PC-3 (cell line): ENCODE measurements at regions not wholly inside any gene's neighbourhood (a gene's known extent, or its start where the extent isn't known, plus 50 kb on each side); places are given as distances from the start of the nearest gene placed in this dataset.

Source experiments
- ATAC-seq: fragments of 200-7000 bp; cut with Tn5 transposase; 2 replicates; pipeline ENCODE4 v1.9.1; 2020; ENCODE audit warnings: mild to moderate bottlenecking, moderate library complexity
- BruUV-seq: library from RNA; stranded (reverse); fragments of 400-500 nt; replicated peaks from 2 replicates; lab custom pipeline; 2021; lab: Mats Ljungman, UMichigan
- CTCF ChIA-PET: fragments of 300-600 bp; sonication (Branson Sonifier 250); formaldehyde crosslinking; loops from one replicate; lab custom pipeline; 2022; ENCODE audit warnings: antibody characterized with exemption; lab: Charles Lee
- POLR2A ChIA-PET: fragments of 300-600 bp; sonication (Branson Sonifier 250); formaldehyde crosslinking; loops from one replicate; lab custom pipeline; 2022; ENCODE audit warnings: antibody characterized with exemption; ENCODE audit not compliant: unreplicated experiment; lab: Charles Lee
- DNase-seq: peaks from one replicate; pipeline ENCODE4 v3.0.0-alpha.2; 2015
- H2AFZ ChIP-seq: fragments of 300-600 bp; sonication (generic); 2 replicates; pipeline ENCODE4 v1.6.0; 2016; ENCODE audit warnings: antibody characterized with exemption, low read length
- H3F3A ChIP-seq: fragments of 300-600 bp; sonication (generic); one replicate; pipeline ENCODE4 v1.6.0; 2017; ENCODE audit warnings: antibody characterized with exemption, low read length, control low read depth, mild to moderate bottlenecking; ENCODE audit not compliant: unreplicated experiment
- H3K27ac ChIP-seq: fragments of 300-600 bp; sonication (generic); 2 replicates; pipeline ENCODE4 v1.5.1; 2016; ENCODE audit warnings: mild to moderate bottlenecking, low read length
- H3K27me3 ChIP-seq: fragments of 300-600 bp; sonication (generic); 2 replicates; pipeline ENCODE4 v1.6.1; 2016; ENCODE audit warnings: low read length, mixed read lengths
- H3K36me3 ChIP-seq: fragments of 300-600 bp; sonication (generic); 2 replicates; pipeline ENCODE4 v1.6.1; 2016; ENCODE audit warnings: low read depth, mixed run types, low read length, mixed read lengths
- H3K4me1 ChIP-seq: fragments of 300-600 bp; sonication (generic); 2 replicates; pipeline ENCODE4 v1.5.1; 2016; ENCODE audit warnings: low read length; ENCODE audit not compliant: insufficient read depth
- H3K4me2 ChIP-seq: fragments of 300-600 bp; sonication (generic); 2 replicates; pipeline ENCODE4 v1.6.0; 2016; ENCODE audit warnings: low read length
- H3K4me3 ChIP-seq: fragments of 300-600 bp; sonication (generic); 2 replicates; pipeline ENCODE4 v1.5.1; 2016; ENCODE audit warnings: mild to moderate bottlenecking, low read length, mixed read lengths
- H3K79me2 ChIP-seq: fragments of 300-600 bp; sonication (generic); 2 replicates; pipeline ENCODE4 v1.6.1; 2017; ENCODE audit warnings: low read length, mixed read lengths
- H3K9ac ChIP-seq: fragments of 300-600 bp; sonication (generic); 2 replicates; pipeline ENCODE4 v1.6.0; 2016; ENCODE audit warnings: mild to moderate bottlenecking, low read length
- H3K9me2 ChIP-seq: fragments of 300-600 bp; sonication (generic); replicated peaks from 2 replicates; pipeline ENCODE4 v1.6.1; 2016; ENCODE audit warnings: mixed run types, low read length, mixed read lengths
- H3K9me3 ChIP-seq: fragments of 300-600 bp; sonication (generic); 2 replicates; pipeline ENCODE4 v1.6.1; 2016; ENCODE audit warnings: low read length, mixed read lengths
- H4K20me1 ChIP-seq: fragments of 300-600 bp; sonication (generic); 2 replicates; pipeline ENCODE4 v1.6.1; 2016; ENCODE audit warnings: low read length, mixed read lengths
- EZH2 ChIP-seq: fragments of 300-600 bp; sonication (generic); IDR thresholded peaks from one replicate; pipeline ENCODE4 v1.6.1; 2017; ENCODE audit warnings: antibody characterized with exemption, mild to moderate bottlenecking, low read length; ENCODE audit not compliant: unreplicated experiment
- EZH2phosphoT487 ChIP-seq: fragments of 300-600 bp; sonication (generic); IDR thresholded peaks from 2 replicates; pipeline ENCODE4 v1.6.1; 2018; ENCODE audit warnings: mild to moderate bottlenecking, antibody characterized with exemption, low read length, borderline replicate concordance
- intact Hi-C: fragments of 100-400 bp; cut with micrococcal nuclease; formaldehyde crosslinking; loops from 2 replicates; pipeline ENCODE4 v1.9.0; 2023
- TF ChIP-seq, protein P1 (sequence below): fragments of 300-600 bp; sonication (generic); conservative IDR thresholded peaks from 2 replicates; pipeline ENCODE4 v1.5.1; 2017; ENCODE audit warnings: antibody characterized with exemption, low read depth, mild to moderate bottlenecking, low read length

- ATAC-seq (no peak), DNase-seq (no peak)
- Histone ChIP-seq H3K4me1 (peaks cover 3% of the 10 kb centered on the region; the same call in 1 of the 2 replicates), H3K27me3 (peaks cover 69% of the 10 kb centered on the region), H3K27ac (no peak overlapping the region), H3K9me3 (no peaks in the 10 kb centered on the region), H3K4me2 (no peak overlapping the region), H3K9ac (no peak overlapping the region), H3K4me3 (no peak overlapping the region), H2AFZ (no peak overlapping the region), H3K9me2 (no peaks in the 10 kb centered on the region), H3K79me2 (no peaks in the 10 kb centered on the region), H3K36me3 (no peaks in the 10 kb centered on the region), H3F3A (no peaks in the 10 kb centered on the region), H4K20me1 (no peaks in the 10 kb centered on the region)
- CTCF ChIA-PET = no interaction called here
- TF ChIP-seq EZH2phosphoT487 (no peak), EZH2 (no peak)
- TF ChIP-seq, protein P1, sequence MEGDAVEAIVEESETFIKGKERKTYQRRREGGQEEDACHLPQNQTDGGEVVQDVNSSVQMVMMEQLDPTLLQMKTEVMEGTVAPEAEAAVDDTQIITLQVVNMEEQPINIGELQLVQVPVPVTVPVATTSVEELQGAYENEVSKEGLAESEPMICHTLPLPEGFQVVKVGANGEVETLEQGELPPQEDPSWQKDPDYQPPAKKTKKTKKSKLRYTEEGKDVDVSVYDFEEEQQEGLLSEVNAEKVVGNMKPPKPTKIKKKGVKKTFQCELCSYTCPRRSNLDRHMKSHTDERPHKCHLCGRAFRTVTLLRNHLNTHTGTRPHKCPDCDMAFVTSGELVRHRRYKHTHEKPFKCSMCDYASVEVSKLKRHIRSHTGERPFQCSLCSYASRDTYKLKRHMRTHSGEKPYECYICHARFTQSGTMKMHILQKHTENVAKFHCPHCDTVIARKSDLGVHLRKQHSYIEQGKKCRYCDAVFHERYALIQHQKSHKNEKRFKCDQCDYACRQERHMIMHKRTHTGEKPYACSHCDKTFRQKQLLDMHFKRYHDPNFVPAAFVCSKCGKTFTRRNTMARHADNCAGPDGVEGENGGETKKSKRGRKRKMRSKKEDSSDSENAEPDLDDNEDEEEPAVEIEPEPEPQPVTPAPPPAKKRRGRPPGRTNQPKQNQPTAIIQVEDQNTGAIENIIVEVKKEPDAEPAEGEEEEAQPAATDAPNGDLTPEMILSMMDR = no peak
- BruUV-seq = no TSS peak
- POLR2A ChIA-PET = no interaction called here
- intact Hi-C loops = no loop called here
Measured at GRCh38 chr1:181317261-181317930, 165.9 kb upstream of the CACNA1E start.

DNA sequence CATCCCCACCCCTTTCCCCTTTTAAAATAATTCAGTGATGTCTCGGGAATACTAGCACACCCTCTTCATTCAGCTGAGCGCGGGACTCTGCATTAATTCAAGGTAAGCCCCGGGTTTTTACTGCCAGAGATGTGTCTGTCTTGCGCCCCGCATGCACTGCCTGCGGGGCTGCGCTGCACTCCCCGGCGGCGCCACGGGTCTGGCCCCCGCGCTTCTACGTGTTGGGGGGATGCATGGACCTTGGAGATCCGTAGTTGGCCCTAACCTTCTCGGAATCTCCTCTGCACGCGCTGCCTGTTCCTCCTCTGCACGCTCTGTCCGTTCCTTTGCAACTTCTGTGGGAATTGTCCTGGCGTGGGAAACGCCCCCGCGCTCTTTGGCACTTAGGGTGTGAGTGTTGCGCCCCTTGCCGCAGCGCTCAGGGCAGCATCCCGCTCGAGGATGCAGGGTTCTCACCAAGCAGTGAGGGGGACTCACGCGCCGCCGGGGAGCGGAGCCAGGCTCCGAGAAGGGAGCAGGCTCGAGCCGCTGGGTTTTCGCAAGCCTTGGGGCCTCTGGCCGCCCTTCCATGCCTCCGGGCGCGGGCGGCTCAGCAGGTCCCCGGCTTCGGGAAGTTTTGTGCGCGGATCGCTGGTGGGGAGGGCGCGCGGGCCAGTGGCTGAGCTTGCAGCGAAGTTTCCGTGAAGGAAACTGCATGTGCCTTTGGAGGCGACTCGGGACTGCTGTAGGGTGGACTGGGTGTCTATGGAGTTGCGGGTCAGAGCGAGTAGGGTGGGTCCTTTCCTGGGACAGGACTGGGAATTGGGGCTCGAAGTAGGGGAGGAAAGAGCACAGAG is 165.1 kb upstream of the CACNA1E start:
- no peak overlapping the region for H3K27ac ChIP-seq
- BruUV-seq = no TSS peak
- H3F3A ChIP-seq = no peaks in the 10 kb centered on the region
- ChIA-PET CTCF (no interaction called here), POLR2A (no interaction called here)
- peaks cover 69% of the 10 kb centered on the region for H3K27me3 ChIP-seq
- no peak overlapping the region for H3K4me3 ChIP-seq
- H2AFZ ChIP-seq = no peak overlapping the region
- TF ChIP-seq EZH2 = no peak
- no peaks in the 10 kb centered on the region for H3K9me2 ChIP-seq
- no peaks in the 10 kb centered on the region for H3K9me3 ChIP-seq
- H3K4me1 ChIP-seq = peaks cover 3% of the 10 kb centered on the region; the same call in 1 of the 2 replicates
- H3K79me2 ChIP-seq = no peaks in the 10 kb centered on the region
- H3K36me3 ChIP-seq = no peaks in the 10 kb centered on the region
- H4K20me1 ChIP-seq = no peaks in the 10 kb centered on the region
- H3K9ac ChIP-seq = no peak overlapping the region
- H3K4me2 ChIP-seq = no peak overlapping the region
- ATAC-seq = no peak
- intact Hi-C loops = no loop called here
- DNase-seq = no peak

DNA sequence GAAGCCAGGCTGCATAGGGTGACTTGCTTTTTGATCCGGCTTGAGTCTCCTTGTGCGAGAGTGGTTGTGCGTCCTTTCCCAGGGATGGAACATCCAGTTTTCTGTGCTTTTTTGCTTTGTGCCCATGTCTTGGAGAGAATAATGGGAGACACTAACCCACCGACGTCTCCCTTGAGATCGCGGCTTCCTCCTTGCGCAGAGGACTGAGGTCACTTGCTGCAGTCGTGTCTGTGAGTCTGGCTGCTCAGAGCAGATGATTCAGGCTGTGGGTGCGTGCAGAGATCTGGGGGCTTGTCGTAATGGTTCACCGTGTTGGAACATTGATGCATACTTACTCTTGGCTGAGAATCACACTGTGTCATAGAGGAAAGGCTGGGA is 164.5 kb upstream of the CACNA1E start:
- H3K36me3 ChIP-seq = no peaks in the 10 kb centered on the region
- POLR2A ChIA-PET = no interaction called here
- H3K4me2 ChIP-seq = no peak overlapping the region
- no peaks in the 10 kb centered on the region for H3K79me2 ChIP-seq
- intact Hi-C loops = no loop called here
- no peaks in the 10 kb centered on the region for H4K20me1 ChIP-seq
- no peaks in the 10 kb centered on the region for H3K9me3 ChIP-seq
- no peak overlapping the region for H3K9ac ChIP-seq
- peaks cover 75% of the 10 kb centered on the region for H3K27me3 ChIP-seq
- no peaks in the 10 kb centered on the region for H3F3A ChIP-seq
- CTCF ChIA-PET = no interaction called here
- no peak for DNase-seq
- no peak overlapping the region for H3K27ac ChIP-seq
- ATAC-seq = no peak
- no peak overlapping the region for H2AFZ ChIP-seq
- H3K4me3 ChIP-seq = no peak overlapping the region
- TF ChIP-seq, protein P1 = no peak
- no peak for TF ChIP-seq EZH2phosphoT487
- H3K4me1 ChIP-seq = no peaks in the 10 kb centered on the region
- H3K9me2 ChIP-seq = no peaks in the 10 kb centered on the region
- no TSS peak for BruUV-seq
